Thymus (tissue), 11 donors: ENCODE measurements at regions not wholly inside any gene's neighbourhood (a gene's known extent, or its start where the extent isn't known, plus 50 kb on each side); places are given as distances from the start of the nearest gene placed in this dataset.
"Not testable (repeated sequence)": the region's sequence is repeated elsewhere in the genome, so short reads cannot be mapped to it uniquely, and the experiment has no call there.

Source experiments
- DNase-seq, 9 donors: peaks; one replicate each; pipeline ENCODE4 v3.0.0-alpha.2; 2013; ENCODE audit warnings: low spot score in 9 of 9, low read depth in 6 of 9, missing footprints in 1 of 9
- H3K27ac ChIP-seq, 2 donors: one replicate each; pipeline ENCODE4 v1.5.1; 2013; ENCODE audit warnings: control low read depth in 1 of 2, low read depth in 1 of 2, low read length in 1 of 2, mild to moderate bottlenecking in 1 of 2, moderate library complexity in 1 of 2
- H3K27me3 ChIP-seq, 2 donors: one replicate each; pipeline ENCODE4 v1.5.1; 2013; ENCODE audit warnings: low read length in 1 of 2; ENCODE audit not compliant: control insufficient read depth in 2 of 2, insufficient read depth in 1 of 2
- H3K36me3 ChIP-seq, 2 donors: one replicate each; pipeline ENCODE4 v1.5.1; 2013; ENCODE audit warnings: low read length in 1 of 2, mild to moderate bottlenecking in 1 of 2, moderate library complexity in 1 of 2; ENCODE audit not compliant: control insufficient read depth in 2 of 2, insufficient read depth in 2 of 2
- H3K4me1 ChIP-seq, 2 donors: one replicate each; pipeline ENCODE4 v1.5.1; 2013; ENCODE audit warnings: low read length in 2 of 2; ENCODE audit not compliant: control insufficient read depth in 2 of 2, insufficient read depth in 2 of 2
- H3K4me3 ChIP-seq, 2 donors: one replicate each; pipeline ENCODE4 v1.5.1; 2013; ENCODE audit warnings: low read length in 2 of 2, control low read depth in 1 of 2, mild to moderate bottlenecking in 1 of 2
- H3K9me3 ChIP-seq, 2 donors: one replicate each; pipeline ENCODE4 v1.5.1; 2013; ENCODE audit warnings: low read length in 1 of 2, mild to moderate bottlenecking in 1 of 2; ENCODE audit not compliant: control insufficient read depth in 2 of 2, insufficient read depth in 1 of 2
- WGBS: extraction: QIAGEN DNeasy Blood & Tissue Kit; methylation state at CpG from one replicate; pipeline ENCODE4 v1.1.7; 2013; 5-methylcytosine and 5-hydroxymethylcytosine counted together
- donor health status: healthy.

DNA sequence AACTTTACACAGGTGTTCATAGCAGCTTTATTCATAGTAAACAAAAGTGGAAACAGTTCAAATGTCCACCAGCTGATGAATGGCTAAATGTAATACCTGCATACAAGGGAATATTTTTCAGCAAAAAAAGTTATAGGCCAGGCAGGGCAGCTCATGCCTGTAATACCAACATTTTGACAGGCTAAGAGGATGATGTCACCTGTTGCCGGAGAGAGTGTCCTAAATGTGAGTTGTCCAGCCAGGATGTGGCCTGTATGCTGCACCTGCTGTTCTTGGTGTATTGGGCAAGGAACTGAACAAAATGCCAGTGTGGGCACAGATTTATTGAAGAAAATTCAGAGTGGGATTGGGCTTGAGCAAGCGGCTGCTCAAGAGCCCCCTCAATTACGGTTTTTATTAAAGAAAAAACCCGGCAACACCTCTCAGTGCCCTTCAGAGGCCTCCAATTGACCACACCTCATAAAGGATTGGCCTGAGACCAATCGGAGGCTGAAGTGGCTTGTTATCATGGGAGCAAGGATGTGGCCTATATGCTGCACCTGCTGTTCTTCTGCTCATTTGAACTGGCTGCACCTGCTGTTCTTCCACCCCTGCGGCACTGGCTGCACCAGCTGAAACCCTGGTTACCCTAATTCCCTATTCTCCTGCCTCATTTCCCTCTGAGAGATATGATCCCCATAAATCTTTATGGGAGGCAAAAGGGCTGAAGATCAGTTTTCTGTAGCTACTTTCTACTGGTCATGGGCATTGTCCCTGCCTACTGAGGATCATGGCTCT, 129.8 kb downstream of the GPCPD1 start:
- Histone ChIP-seq H3K27me3 (no peaks in the 10 kb centered on the region), H3K27ac (no peak overlapping the region), H3K4me3 (no peak overlapping the region), H3K9me3 (no peaks in the 10 kb centered on the region), H3K36me3 (no peaks in the 10 kb centered on the region), H3K4me1 (peaks cover 0 to 8% of the 10 kb centered on the region in 2 donors)
- DNase-seq, result no peak
- 95% methylated on average over 6 of the region's 6 CpGs for WGBS

DNA sequence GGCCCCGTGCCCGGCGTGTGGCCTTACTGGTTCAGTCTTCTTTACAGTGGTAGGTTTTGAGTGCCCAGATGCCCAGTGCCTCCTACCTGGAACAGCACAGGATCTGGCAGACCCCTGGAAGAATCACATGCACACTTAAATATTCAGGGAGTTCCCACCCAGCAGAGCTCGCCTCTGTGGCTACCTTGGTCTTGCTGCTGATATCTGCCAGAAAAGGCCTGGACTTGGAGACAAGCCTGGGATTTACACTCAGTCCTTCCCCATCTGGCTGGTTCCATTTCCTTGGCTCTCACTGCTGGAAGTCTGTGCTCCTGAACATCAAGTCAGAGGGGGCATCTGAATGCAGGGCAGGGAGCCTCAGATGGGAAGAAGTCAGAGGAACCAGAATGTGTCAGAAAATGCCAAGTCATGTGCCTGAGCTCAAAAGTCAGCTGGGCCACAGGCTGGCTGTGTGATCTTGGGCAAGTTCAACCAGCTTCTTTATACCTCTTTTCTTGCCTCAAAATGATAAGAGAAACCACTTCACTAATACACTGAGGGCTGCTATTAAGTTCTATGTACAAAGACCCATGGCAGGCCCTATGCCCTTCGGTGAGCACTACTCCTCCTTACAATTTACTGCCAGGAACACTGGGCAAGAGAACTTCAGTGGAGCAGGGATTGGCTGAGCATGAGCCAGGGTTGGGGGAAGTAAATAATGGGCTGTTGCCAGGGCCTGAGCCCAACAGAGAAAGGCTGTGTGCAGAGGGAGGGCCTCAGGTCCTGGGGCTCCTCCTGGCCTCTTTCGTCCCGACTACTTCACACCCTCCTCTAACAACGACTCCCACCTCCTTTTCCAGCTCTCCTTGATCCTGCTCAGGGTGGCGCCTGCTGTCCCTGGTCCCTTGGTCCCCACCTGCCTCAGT, 135.9 kb downstream of the GPCPD1 start:
- Histone ChIP-seq H3K4me1 (no peaks in the 10 kb centered on the region), H3K27ac (no peak overlapping the region), H3K27me3 (no peaks in the 10 kb centered on the region), H3K9me3 (no peaks in the 10 kb centered on the region), H3K36me3 (no peaks in the 10 kb centered on the region), H3K4me3 (no peak overlapping the region)
- 95% methylated on average over 9 of the region's 9 CpGs for WGBS
- DNase-seq, result no peak

DNA sequence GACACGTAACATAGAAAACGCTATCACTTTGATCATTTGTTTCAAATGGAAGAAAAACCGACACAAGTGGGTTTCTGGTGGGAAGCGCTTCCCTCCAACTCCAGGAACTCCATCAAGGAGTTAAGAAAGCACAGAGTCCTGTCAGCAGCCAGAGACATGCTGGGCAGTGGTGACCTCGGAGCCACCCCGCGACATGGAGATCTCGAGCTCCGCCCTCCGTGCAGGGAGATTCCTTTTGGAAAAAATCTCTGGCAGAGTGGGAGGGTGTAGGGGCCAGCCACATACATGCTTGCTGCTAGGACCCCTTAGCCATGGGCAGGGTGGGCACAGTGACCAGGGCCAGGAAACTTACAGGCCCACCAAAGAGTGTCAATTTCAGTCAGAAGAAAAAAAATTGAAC, 138.9 kb downstream of the GPCPD1 start:
- not testable (repeated sequence) for DNase-seq, H3K4me1 ChIP-seq, H3K27me3 ChIP-seq, H3K36me3 ChIP-seq, H3K27ac ChIP-seq, H3K4me3 ChIP-seq, H3K9me3 ChIP-seq
- 92% methylated on average over 4 of the region's 10 CpGs for WGBS

DNA sequence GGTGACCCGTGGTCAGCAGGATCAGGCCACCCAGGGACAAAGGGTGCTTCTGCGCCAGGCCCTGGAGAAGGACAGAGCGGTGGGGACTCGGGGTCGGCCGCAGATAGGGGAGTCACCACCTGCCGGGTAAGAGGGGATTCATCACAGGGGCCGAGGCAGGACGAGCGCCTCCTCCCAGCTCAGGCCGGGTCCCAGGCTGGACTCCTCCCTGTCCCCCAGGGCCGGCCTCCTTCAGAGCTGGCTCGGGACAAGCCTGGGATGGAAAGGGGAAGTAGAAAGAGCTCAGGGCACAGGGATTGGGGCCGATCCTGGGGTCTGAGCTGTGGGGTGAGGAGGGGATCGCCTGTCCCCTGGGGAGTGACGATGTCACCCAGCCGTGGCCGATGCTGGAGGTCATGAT, 139.4 kb downstream of the GPCPD1 start:
- Histone ChIP-seq H3K27ac (no peak overlapping the region), H3K27me3 (no peaks in the 10 kb centered on the region), H3K9me3 (no peaks in the 10 kb centered on the region), H3K4me1 (no peaks in the 10 kb centered on the region), H3K36me3 (no peaks in the 10 kb centered on the region), H3K4me3 (no peak overlapping the region)
- DNase-seq, result no peak
- 89% methylated on average over 18 of the region's 18 CpGs for WGBS

DNA sequence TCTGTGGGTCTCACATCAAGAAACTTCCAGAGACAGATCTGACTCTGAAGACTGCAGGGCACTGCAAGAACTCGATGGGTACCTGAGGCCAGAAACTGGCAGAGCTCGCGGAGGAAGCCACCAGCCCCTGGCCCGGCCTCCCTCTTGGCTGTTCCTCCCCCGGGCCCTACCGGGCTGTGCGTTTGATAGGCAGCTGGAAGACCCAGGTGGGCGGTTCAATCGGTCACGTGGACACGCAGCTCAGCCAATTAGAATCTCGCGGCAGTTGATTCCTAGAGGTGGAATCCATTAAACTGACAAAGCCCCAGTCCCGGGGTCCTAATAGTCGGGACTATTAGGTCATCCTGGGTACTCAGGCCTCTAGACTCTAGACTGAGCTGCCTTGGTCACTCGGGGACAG, 139.9 kb downstream of the GPCPD1 start:
- Histone ChIP-seq H3K27me3 (no peaks in the 10 kb centered on the region), H3K4me3 (no peak overlapping the region), H3K36me3 (no peaks in the 10 kb centered on the region), H3K9me3 (no peaks in the 10 kb centered on the region), H3K4me1 (no peaks in the 10 kb centered on the region), H3K27ac (no peak overlapping the region)
- 97% methylated on average over 16 of the region's 16 CpGs for WGBS
- no peak for DNase-seq

DNA sequence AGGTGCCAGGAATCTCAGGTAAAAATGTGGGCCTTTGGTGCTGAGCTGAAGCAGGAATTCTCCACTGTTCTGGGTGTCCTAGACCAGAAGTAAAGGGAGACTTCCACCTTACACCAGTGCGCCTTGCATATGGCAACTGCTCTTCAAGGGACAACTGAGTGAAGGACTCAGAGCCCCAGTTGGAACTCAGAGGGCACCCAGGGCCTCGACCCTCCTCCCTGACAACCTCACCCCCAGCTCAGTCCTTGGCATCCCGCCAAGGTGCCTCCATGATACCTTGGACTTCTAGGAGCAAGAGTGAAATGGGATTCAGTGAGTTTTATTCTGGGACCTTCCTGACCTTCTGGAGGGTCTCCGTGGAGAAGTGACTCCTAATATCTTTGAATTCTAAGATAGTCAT, 140.3 kb downstream of the GPCPD1 start:
- Histone ChIP-seq H3K27ac (no peak overlapping the region), H3K27me3 (no peaks in the 10 kb centered on the region), H3K4me3 (no peak overlapping the region), H3K36me3 (no peaks in the 10 kb centered on the region), H3K9me3 (no peaks in the 10 kb centered on the region), H3K4me1 (no peaks in the 10 kb centered on the region)
- no peak for DNase-seq
- 92% methylated on average over 4 of the region's 4 CpGs for WGBS

DNA sequence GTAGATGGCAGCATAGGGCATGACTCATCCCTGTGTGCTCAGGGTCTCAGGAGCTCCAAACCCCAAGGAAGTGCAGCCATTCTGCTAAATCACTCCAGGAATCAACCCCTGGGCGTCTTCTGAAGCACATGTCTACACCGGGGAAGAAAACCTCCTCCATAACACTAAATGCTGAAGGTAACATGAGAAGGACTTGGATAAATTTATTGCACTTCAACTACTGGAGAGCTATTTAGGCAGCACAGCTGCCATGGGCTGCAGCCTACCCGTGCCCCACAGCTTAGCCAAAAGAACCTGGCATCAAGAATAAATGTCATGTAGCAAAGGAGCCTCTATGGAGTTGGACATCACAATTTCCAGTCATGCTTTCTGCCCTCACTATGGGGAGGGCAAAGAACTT, 141.7 kb downstream of the GPCPD1 start:
- Histone ChIP-seq H3K4me1 (no peaks in the 10 kb centered on the region), H3K36me3 (no peaks in the 10 kb centered on the region), H3K9me3 (peaks cover 0 to 4% of the 10 kb centered on the region in 2 donors), H3K27ac (no peak overlapping the region), H3K4me3 (no peak overlapping the region), H3K27me3 (no peaks in the 10 kb centered on the region)
- DNase-seq, result no peak
- WGBS, result 95% methylated on average over 3 of the region's 3 CpGs

DNA sequence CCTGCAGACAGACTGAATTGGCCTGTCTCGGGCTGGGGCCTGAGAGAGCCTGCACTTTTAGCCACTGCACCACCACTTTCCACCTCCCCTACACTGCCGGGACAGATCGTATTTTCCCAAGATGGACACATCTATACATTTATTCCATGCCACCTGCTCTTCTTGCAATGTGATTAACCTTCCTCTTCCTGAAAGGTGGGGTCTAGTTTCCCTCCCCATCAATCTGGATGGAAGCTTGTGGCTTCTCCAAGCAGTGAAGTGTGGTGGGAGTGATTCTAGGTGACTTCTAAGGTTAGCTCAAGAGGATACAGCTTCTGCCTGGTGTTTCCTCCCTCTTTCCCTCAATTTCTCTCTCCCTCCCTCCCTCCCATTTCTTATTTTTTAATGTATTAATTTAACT, 143.7 kb downstream of the GPCPD1 start:
- Histone ChIP-seq H3K27ac (no peak overlapping the region), H3K4me1 (no peaks in the 10 kb centered on the region), H3K4me3 (no peak overlapping the region), H3K27me3 (no peaks in the 10 kb centered on the region), H3K9me3 (peaks cover 0 to 4% of the 10 kb centered on the region in 2 donors), H3K36me3 (no peaks in the 10 kb centered on the region)
- WGBS, result 59% methylated on average over 3 of the region's 3 CpGs
- no peak for DNase-seq

DNA sequence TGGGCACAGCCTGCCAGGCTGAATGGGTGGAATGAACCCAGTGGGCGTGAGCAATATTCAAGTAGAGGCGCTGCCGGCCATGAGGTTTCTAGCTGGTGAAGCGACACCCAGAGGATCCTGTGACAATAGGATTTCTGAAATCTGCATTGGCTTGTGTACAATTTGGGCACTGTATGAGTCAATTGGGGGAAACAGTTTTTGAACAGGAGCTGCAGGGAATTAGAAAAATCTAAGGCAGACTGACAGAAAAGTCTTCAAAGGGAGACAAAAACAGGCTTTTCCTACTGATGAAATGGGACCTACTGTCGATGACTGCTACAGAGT, 145.2 kb downstream of the GPCPD1 start:
- Histone ChIP-seq H3K4me1 (no peaks in the 10 kb centered on the region), H3K27me3 (no peaks in the 10 kb centered on the region), H3K9me3 (peaks cover 0 to 4% of the 10 kb centered on the region in 2 donors), H3K27ac (no peak overlapping the region), H3K36me3 (no peaks in the 10 kb centered on the region), H3K4me3 (no peak overlapping the region)
- WGBS, result 94% methylated on average over 5 of the region's 5 CpGs
- DNase-seq, result no peak
